ENCODE measurements at regions not wholly inside any gene's neighbourhood (a gene's known extent, or its start where the extent isn't known, plus 50 kb on each side); places are given as distances from the start of the nearest gene placed in this dataset.
A peak's percentile ranks its signal among the peaks of the same experiment; 100 is the strongest.

GRCh38 chr5:153223376-153223775 is 267.1 kb upstream of the GRIA1 start:
- no peak overlapping the region for H3K9ac ChIP-seq (ENCODE audit: low read length)
- Mint-ChIP-seq H3K27ac (ENCODE audit: unreplicated experiment) (peak overlapping the region; percentile 78), H3K4me3 (ENCODE audit: unreplicated experiment) (no peak overlapping the region), H3K36me3 (ENCODE audit: low read depth, unreplicated experiment) (no peaks in the 10 kb centered on the region), H3K27me3 (ENCODE audit: low read depth, unreplicated experiment) (no peaks in the 10 kb centered on the region), H3K9me3 (ENCODE audit: unreplicated experiment) (no peaks in the 10 kb centered on the region), H3K4me1 (ENCODE audit: low read depth, unreplicated experiment) (peaks cover 12% of the 10 kb centered on the region)
- peaks cover 11% of the 10 kb centered on the region for H3K4me1 ChIP-seq (ENCODE audit: insufficient read depth, low read length)
- DNase-seq (ENCODE audit: low read depth): no peak
- H3K27ac ChIP-seq (ENCODE audit: low read depth, low read length): peak overlapping the region; percentile 68
- peak overlapping the region; percentile 76 for H3K4me2 ChIP-seq (ENCODE audit: low read length)
- no peak overlapping the region for H3K4me3 ChIP-seq (ENCODE audit: insufficient read depth, low read depth, low read length)
- H3K9me3 ChIP-seq (ENCODE audit: insufficient read depth, low read depth, low read length): no peaks in the 10 kb centered on the region
- no peaks in the 10 kb centered on the region for H3K27me3 ChIP-seq (ENCODE audit: insufficient read depth, low read length)
- TF ChIP-seq CTCF (IDR thresholded peaks at IDR 0.05; ENCODE audit: insufficient read depth, low read depth, low read length) (no peak), EZH2 (IDR thresholded peaks at IDR 0.05; ENCODE audit: insufficient read depth, low read length) (no peak)
- peak overlapping the region; percentile 39 for H2AFZ ChIP-seq (ENCODE audit: low read depth, low read length)
- FAIRE-seq: no peak
- H4K20me1 ChIP-seq (ENCODE audit: insufficient read depth, low read length): no peaks in the 10 kb centered on the region
- no peaks in the 10 kb centered on the region for H3K79me2 ChIP-seq (ENCODE audit: insufficient read depth, low read length)
- H3K36me3 ChIP-seq (ENCODE audit: insufficient read depth, low read length): no peaks in the 10 kb centered on the region

- H3K4me1 Mint-ChIP-seq (ENCODE audit: low read depth, unreplicated experiment): peaks cover 12% of the 10 kb centered on the region
- no peak overlapping the region for H3K4me3 Mint-ChIP-seq (ENCODE audit: unreplicated experiment)
These were observed 265.8 kb upstream of the GRIA1 start for GRCh38 chr5:153224651-153225050.

More at GRCh38 chr5:153224651-153225050, 265.8 kb upstream of the GRIA1 start:
- Mint-ChIP-seq H3K9me3 (ENCODE audit: unreplicated experiment) (no peaks in the 10 kb centered on the region), H3K36me3 (ENCODE audit: low read depth, unreplicated experiment) (no peaks in the 10 kb centered on the region), H3K27ac (ENCODE audit: unreplicated experiment) (no peak overlapping the region), H3K27me3 (ENCODE audit: low read depth, unreplicated experiment) (no peaks in the 10 kb centered on the region)
- TF ChIP-seq EZH2 (IDR thresholded peaks at IDR 0.05; ENCODE audit: insufficient read depth, low read length) (no peak), CTCF (IDR thresholded peaks at IDR 0.05; ENCODE audit: insufficient read depth, low read depth, low read length) (no peak)
- H3K27me3 ChIP-seq (ENCODE audit: insufficient read depth, low read length): no peaks in the 10 kb centered on the region
- no peaks in the 10 kb centered on the region for H3K9me3 ChIP-seq (ENCODE audit: insufficient read depth, low read depth, low read length)
- FAIRE-seq (no peak), DNase-seq (ENCODE audit: low read depth) (no peak)
- no peak overlapping the region for H3K27ac ChIP-seq (ENCODE audit: low read depth, low read length)
- no peak overlapping the region for H3K4me3 ChIP-seq (ENCODE audit: insufficient read depth, low read depth, low read length)
- no peak overlapping the region for H3K9ac ChIP-seq (ENCODE audit: low read length)
- peaks cover 11% of the 10 kb centered on the region for H3K4me1 ChIP-seq (ENCODE audit: insufficient read depth, low read length)
- H4K20me1 ChIP-seq (ENCODE audit: insufficient read depth, low read length): no peaks in the 10 kb centered on the region
- no peak overlapping the region for H3K4me2 ChIP-seq (ENCODE audit: low read length)
- no peaks in the 10 kb centered on the region for H3K79me2 ChIP-seq (ENCODE audit: insufficient read depth, low read length)
- no peak overlapping the region for H2AFZ ChIP-seq (ENCODE audit: low read depth, low read length)
- no peaks in the 10 kb centered on the region for H3K36me3 ChIP-seq (ENCODE audit: insufficient read depth, low read length)

All from astrocyte (in vitro differentiated cells and primary cell).